GM12878 (cell line): ENCODE measurements at regions not wholly inside any gene's neighbourhood (a gene's known extent, or its start where the extent isn't known, plus 50 kb on each side); places are given as distances from the start of the nearest gene placed in this dataset.

Source experiments
- CEBPB ChIP-seq, 2 experiments: fragments of 150-350 bp in 1 of 2; IDR thresholded peaks; 2 replicates each; pipeline ENCODE4 v1.6.1; 2012 to 2014; ENCODE audit warnings: low read depth in 2 of 2, low read length in 2 of 2, borderline replicate concordance in 1 of 2, inconsistent platforms in 1 of 2
- FOS ChIP-seq: IDR thresholded peaks from 3 replicates; pipeline ENCODE4 v1.6.1; 2011; ENCODE audit warnings: borderline replicate concordance; ENCODE audit not compliant: insufficient read length; ENCODE audit errors: extremely low read depth
- MEF2A ChIP-seq: IDR thresholded peaks from 2 replicates; pipeline ENCODE4 v1.6.1; 2011; ENCODE audit warnings: low read depth, mild to moderate bottlenecking, low read length, moderate library complexity; ENCODE audit not compliant: insufficient read depth
- SIN3A ChIP-seq: IDR thresholded peaks from 2 replicates; pipeline ENCODE4 v1.6.1; 2012; ENCODE audit warnings: low read depth, low read length, improper control_type of control experiment
- SPI1 ChIP-seq: IDR thresholded peaks from 2 replicates; pipeline ENCODE4 v1.6.1; 2011; ENCODE audit warnings: low read depth, mild to moderate bottlenecking, low read length, moderate library complexity, borderline replicate concordance; ENCODE audit not compliant: insufficient read depth
- TCF12 ChIP-seq: IDR thresholded peaks from 2 replicates; pipeline ENCODE4 v1.6.1; 2011; ENCODE audit warnings: low read depth, mild to moderate bottlenecking, low read length
- TF ChIP-seq, protein P1 (sequence below): fragments of 150-350 bp; IDR thresholded peaks from 2 replicates; pipeline ENCODE4 v1.6.1; 2016; ENCODE audit warnings: low read depth, low read length
- TF ChIP-seq, protein P2 (sequence below), 3 experiments: IDR thresholded peaks in 2 of 3; conservative IDR thresholded peaks in 1 of 3; 2 replicates each; pipeline ENCODE4 v1.5.1; 2011; ENCODE audit warnings: low read depth in 3 of 3, low read length in 3 of 3, mild to moderate bottlenecking in 3 of 3, control low read depth in 2 of 3, moderate library complexity in 2 of 3, inconsistent platforms in 1 of 3, mixed read lengths in 1 of 3; ENCODE audit not compliant: control insufficient read depth in 2 of 3, insufficient read depth in 1 of 3; ENCODE audit errors: extremely low read depth in 1 of 3

DNA sequence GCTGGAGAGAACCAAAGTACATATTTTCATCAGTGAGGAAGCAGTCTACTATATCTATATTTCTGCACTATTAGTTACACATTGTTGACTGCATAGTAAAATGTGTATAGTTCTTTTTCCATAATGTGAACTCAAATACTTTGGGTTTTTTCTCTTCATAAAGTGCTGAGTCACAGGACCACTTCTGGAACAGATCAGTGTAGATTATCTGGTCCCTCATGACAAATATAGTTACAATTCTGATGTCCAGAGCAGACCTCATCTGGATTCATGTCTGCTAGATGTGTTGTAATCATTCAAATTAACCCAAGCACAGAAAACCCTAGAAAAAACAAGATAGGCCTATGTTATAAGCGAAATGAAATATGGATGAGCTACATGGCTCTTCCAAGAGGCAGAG lies 171.4 kb downstream of the SUCLA2 start:
- TF ChIP-seq TCF12 (no peak), CEBPB (IDR thresholded peaks at IDR 0.05; ENCODE audit: borderline replicate concordance in 1 of 2, low read depth in 2 of 2, low read length in 2 of 2) (no peak), FOS (no peak), MEF2A (no peak), SPI1 (no peak), SIN3A (no peak)
- TF ChIP-seq, protein P1, sequence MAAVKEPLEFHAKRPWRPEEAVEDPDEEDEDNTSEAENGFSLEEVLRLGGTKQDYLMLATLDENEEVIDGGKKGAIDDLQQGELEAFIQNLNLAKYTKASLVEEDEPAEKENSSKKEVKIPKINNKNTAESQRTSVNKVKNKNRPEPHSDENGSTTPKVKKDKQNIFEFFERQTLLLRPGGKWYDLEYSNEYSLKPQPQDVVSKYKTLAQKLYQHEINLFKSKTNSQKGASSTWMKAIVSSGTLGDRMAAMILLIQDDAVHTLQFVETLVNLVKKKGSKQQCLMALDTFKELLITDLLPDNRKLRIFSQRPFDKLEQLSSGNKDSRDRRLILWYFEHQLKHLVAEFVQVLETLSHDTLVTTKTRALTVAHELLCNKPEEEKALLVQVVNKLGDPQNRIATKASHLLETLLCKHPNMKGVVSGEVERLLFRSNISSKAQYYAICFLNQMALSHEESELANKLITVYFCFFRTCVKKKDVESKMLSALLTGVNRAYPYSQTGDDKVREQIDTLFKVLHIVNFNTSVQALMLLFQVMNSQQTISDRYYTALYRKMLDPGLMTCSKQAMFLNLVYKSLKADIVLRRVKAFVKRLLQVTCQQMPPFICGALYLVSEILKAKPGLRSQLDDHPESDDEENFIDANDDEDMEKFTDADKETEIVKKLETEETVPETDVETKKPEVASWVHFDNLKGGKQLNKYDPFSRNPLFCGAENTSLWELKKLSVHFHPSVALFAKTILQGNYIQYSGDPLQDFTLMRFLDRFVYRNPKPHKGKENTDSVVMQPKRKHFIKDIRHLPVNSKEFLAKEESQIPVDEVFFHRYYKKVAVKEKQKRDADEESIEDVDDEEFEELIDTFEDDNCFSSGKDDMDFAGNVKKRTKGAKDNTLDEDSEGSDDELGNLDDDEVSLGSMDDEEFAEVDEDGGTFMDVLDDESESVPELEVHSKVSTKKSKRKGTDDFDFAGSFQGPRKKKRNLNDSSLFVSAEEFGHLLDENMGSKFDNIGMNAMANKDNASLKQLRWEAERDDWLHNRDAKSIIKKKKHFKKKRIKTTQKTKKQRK = no peak
- TF ChIP-seq, protein P2, sequence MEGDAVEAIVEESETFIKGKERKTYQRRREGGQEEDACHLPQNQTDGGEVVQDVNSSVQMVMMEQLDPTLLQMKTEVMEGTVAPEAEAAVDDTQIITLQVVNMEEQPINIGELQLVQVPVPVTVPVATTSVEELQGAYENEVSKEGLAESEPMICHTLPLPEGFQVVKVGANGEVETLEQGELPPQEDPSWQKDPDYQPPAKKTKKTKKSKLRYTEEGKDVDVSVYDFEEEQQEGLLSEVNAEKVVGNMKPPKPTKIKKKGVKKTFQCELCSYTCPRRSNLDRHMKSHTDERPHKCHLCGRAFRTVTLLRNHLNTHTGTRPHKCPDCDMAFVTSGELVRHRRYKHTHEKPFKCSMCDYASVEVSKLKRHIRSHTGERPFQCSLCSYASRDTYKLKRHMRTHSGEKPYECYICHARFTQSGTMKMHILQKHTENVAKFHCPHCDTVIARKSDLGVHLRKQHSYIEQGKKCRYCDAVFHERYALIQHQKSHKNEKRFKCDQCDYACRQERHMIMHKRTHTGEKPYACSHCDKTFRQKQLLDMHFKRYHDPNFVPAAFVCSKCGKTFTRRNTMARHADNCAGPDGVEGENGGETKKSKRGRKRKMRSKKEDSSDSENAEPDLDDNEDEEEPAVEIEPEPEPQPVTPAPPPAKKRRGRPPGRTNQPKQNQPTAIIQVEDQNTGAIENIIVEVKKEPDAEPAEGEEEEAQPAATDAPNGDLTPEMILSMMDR (IDR thresholded peaks at IDR 0.05 in 2 of 3, conservative IDR thresholded peaks at IDR 0.05 in 1 of 3; ENCODE audit: control insufficient read depth in 2 of 3, extremely low read depth in 1 of 3, insufficient read depth in 1 of 3, low read depth in 3 of 3, low read length in 3 of 3) = no peak
